ENCODE measurements at regions not wholly inside any gene's neighbourhood (a gene's known extent, or its start where the extent isn't known, plus 50 kb on each side); places are given as distances from the start of the nearest gene placed in this dataset.

- Histone ChIP-seq H3K27me3 (ENCODE audit: insufficient read depth, low read depth, low read length) (no peaks in the 10 kb centered on the region), H3K4me3 (ENCODE audit: low read length) (no peak overlapping the region), H3K79me2 (replicated peaks; ENCODE audit: insufficient read depth, low read length) (no peaks in the 10 kb centered on the region), H3K9me3 (ENCODE audit: low read length) (no peaks in the 10 kb centered on the region), H3K36me3 (ENCODE audit: insufficient read depth, low read length) (no peaks in the 10 kb centered on the region), H3K9ac (ENCODE audit: low read length) (no peak overlapping the region), H3K27ac (ENCODE audit: low read length) (no peak overlapping the region), H3K9me2 (ENCODE audit: insufficient read depth, low read length) (no peaks in the 10 kb centered on the region), H4K20me1 (ENCODE audit: insufficient read depth) (no peaks in the 10 kb centered on the region), H2AFZ (ENCODE audit: low read depth, low read length) (no peak overlapping the region), H3F3A (ENCODE audit: insufficient read depth, low read length, poor library complexity, severe bottlenecking) (no peaks in the 10 kb centered on the region), H3K4me2 (ENCODE audit: low read length) (no peak overlapping the region)
- TF ChIP-seq POLR2AphosphoS5 (IDR thresholded peaks at IDR 0.05) (no peak), EP300 (conservative IDR thresholded peaks at IDR 0.05; ENCODE audit: poor library complexity, severe bottlenecking) (no peak), MXI1 (conservative IDR thresholded peaks at IDR 0.05; ENCODE audit: poor library complexity, severe bottlenecking) (no peak), REST (IDR thresholded peaks at IDR 0.05; ENCODE audit: borderline replicate concordance) (no peak), SMC3 (conservative IDR thresholded peaks at IDR 0.05; ENCODE audit: poor library complexity) (no peak), RAD21 (conservative IDR thresholded peaks at IDR 0.05) (no peak), EZH2 (IDR thresholded peaks at IDR 0.05; ENCODE audit: borderline replicate concordance, insufficient read depth, low read length, poor library complexity, severe bottlenecking) (no peak), TAF1 (IDR thresholded peaks at IDR 0.05; ENCODE audit: low read depth) (no peak)
- TF ChIP-seq, protein P1, sequence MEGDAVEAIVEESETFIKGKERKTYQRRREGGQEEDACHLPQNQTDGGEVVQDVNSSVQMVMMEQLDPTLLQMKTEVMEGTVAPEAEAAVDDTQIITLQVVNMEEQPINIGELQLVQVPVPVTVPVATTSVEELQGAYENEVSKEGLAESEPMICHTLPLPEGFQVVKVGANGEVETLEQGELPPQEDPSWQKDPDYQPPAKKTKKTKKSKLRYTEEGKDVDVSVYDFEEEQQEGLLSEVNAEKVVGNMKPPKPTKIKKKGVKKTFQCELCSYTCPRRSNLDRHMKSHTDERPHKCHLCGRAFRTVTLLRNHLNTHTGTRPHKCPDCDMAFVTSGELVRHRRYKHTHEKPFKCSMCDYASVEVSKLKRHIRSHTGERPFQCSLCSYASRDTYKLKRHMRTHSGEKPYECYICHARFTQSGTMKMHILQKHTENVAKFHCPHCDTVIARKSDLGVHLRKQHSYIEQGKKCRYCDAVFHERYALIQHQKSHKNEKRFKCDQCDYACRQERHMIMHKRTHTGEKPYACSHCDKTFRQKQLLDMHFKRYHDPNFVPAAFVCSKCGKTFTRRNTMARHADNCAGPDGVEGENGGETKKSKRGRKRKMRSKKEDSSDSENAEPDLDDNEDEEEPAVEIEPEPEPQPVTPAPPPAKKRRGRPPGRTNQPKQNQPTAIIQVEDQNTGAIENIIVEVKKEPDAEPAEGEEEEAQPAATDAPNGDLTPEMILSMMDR (IDR thresholded peaks at IDR 0.05; ENCODE audit: poor library complexity, severe bottlenecking) = no peak
Observed at GRCh38 chr2:220243571-220243970, 616.1 kb downstream of the SLC4A3 start.

DNA sequence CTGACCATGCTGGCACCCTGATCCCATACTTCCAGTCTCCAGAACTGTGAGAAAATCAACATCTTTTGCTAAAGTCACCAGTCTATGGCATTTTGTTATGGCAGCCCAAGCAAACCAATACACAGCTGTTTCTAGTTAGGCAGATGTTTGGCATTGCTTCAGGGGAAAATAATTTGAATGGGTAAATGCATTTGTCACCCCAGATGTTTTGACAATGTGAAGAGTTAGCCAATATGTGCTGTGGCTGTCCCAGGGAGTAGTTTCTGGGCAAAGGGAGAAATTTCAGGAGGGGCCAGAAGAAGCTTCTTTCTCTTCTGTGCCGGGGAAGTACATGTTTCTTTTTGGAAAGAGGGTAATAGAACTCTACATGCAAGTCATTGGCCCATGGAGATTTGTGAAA lies 619.0 kb downstream of the SLC4A3 start:
- Histone ChIP-seq H3K9me2 (ENCODE audit: insufficient read depth, low read length) (no peaks in the 10 kb centered on the region), H3K36me3 (ENCODE audit: insufficient read depth, low read length) (no peaks in the 10 kb centered on the region), H3K9ac (ENCODE audit: low read length) (no peak overlapping the region), H3K79me2 (replicated peaks; ENCODE audit: insufficient read depth, low read length) (no peaks in the 10 kb centered on the region), H3K9me3 (ENCODE audit: low read length) (no peaks in the 10 kb centered on the region), H4K20me1 (ENCODE audit: insufficient read depth) (no peaks in the 10 kb centered on the region), H2AFZ (ENCODE audit: low read depth, low read length) (no peak overlapping the region), H3K27me3 (ENCODE audit: insufficient read depth, low read depth, low read length) (no peaks in the 10 kb centered on the region), H3K27ac (ENCODE audit: low read length) (no peak overlapping the region), H3K4me3 (ENCODE audit: low read length) (no peak overlapping the region), H3K4me2 (ENCODE audit: low read length) (no peak overlapping the region), H3F3A (ENCODE audit: insufficient read depth, low read length, poor library complexity, severe bottlenecking) (no peaks in the 10 kb centered on the region)
- no peak for TF ChIP-seq EZH2 (IDR thresholded peaks at IDR 0.05; ENCODE audit: borderline replicate concordance, insufficient read depth, low read length, poor library complexity, severe bottlenecking)
- no peak for TF ChIP-seq MXI1 (conservative IDR thresholded peaks at IDR 0.05; ENCODE audit: poor library complexity, severe bottlenecking)
- TF ChIP-seq SMC3 (conservative IDR thresholded peaks at IDR 0.05; ENCODE audit: poor library complexity) = no peak
- TF ChIP-seq, protein P1 (IDR thresholded peaks at IDR 0.05; ENCODE audit: poor library complexity, severe bottlenecking) = no peak
- TF ChIP-seq REST (IDR thresholded peaks at IDR 0.05; ENCODE audit: borderline replicate concordance) = no peak
